Neutrophil (primary cell): ENCODE measurements at regions not wholly inside any gene's neighbourhood (a gene's known extent, or its start where the extent isn't known, plus 50 kb on each side); places are given as distances from the start of the nearest gene placed in this dataset.

Experiments
- H3K27ac ChIP-seq: fragments of 200-600 bp; sonication (generic); 2 replicates; pipeline ENCODE4 v1.5.1; 2016; ENCODE audit warnings: mild to moderate bottlenecking, moderate library complexity
- H3K27me3 ChIP-seq: fragments of 200-600 bp; sonication (generic); 2 replicates; pipeline ENCODE4 v1.6.0; 2016; ENCODE audit warnings: mild to moderate bottlenecking
- H3K36me3 ChIP-seq: fragments of 200-600 bp; sonication (generic); 2 replicates; pipeline ENCODE4 v1.5.1; 2017
- H3K4me1 ChIP-seq, 2 experiments: fragments of 200-600 bp in 1 of 2; sonication (generic) in 1 of 2; 1 replicate in 1 of 2; 2 replicates in 1 of 2; pipeline versions ENCODE4 v1.5.1 to v1.6.1; 2013 to 2016; ENCODE audit warnings: low read depth in 1 of 2, low read length in 1 of 2, mild to moderate bottlenecking in 1 of 2, moderate library complexity in 1 of 2; ENCODE audit not compliant: control insufficient read depth in 1 of 2, insufficient read depth in 1 of 2
- H3K4me3 ChIP-seq, 2 experiments: fragments of 200-600 bp in 1 of 2; sonication (generic) in 1 of 2; 1 replicate in 1 of 2; 2 replicates in 1 of 2; pipeline ENCODE4 v1.5.1; 2013 to 2016; ENCODE audit warnings: low read depth in 1 of 2, low read length in 1 of 2, mild to moderate bottlenecking in 1 of 2, moderate library complexity in 1 of 2
- H3K9me3 ChIP-seq: fragments of 200-600 bp; sonication (generic); 2 replicates; pipeline ENCODE4 v1.5.1; 2016
- TF ChIP-seq, protein P1 (sequence below): fragments of 200-600 bp; sonication (generic); IDR thresholded peaks from 2 replicates; pipeline ENCODE4 v1.5.1; 2016; ENCODE audit warnings: antibody characterized with exemption

DNA sequence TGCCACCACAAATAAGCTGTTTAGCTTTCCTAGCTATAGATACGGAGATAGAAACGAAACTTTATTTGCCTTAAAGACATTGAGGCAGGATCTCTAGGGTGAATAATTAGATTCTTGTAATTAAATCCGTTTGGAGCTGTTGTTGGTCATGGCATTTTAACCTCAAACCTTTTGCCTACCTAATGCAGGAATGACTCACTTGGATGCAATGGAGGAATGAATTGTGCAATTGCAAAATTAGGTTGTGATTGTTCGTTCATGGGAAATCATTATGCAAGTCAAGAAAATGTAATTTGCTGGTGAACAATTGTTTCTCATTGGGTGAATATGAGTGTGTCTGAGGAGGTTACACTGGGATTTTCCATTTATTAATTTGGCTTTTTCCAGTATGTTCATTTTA lies 703.5 kb downstream of the GATA3 start:
- H3K27ac ChIP-seq = no peak overlapping the region

DNA sequence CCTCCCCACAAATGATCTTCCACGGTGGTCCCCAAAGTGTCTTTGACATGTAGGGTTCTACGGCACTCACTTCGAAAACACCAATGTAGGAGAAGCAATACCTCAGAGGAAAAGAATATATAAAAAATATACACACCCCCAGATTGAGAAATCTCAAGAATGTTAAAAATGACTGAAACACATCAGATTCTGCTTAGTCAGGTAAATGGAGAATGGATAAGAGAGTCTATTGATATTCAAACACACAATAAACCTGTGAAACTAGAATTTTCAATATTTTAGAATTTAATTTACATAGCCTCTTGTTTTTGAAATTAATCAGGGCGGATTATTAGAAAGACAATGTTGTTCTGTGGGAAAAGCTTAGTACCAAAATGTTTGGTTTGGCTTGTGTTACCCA lies 712.4 kb downstream of the GATA3 start:
- Histone ChIP-seq H3K9me3 (no peaks in the 10 kb centered on the region), H3K27ac (no peak overlapping the region), H3K4me3 (no peak overlapping the region)

More for the DNA sequence above, 703.5 kb downstream of the GATA3 start:
- H3K9me3 ChIP-seq = no peaks in the 10 kb centered on the region
- H3K4me1 ChIP-seq = no peaks in the 10 kb centered on the region
- H3K4me3 ChIP-seq = no peak overlapping the region
- TF ChIP-seq, protein P1, sequence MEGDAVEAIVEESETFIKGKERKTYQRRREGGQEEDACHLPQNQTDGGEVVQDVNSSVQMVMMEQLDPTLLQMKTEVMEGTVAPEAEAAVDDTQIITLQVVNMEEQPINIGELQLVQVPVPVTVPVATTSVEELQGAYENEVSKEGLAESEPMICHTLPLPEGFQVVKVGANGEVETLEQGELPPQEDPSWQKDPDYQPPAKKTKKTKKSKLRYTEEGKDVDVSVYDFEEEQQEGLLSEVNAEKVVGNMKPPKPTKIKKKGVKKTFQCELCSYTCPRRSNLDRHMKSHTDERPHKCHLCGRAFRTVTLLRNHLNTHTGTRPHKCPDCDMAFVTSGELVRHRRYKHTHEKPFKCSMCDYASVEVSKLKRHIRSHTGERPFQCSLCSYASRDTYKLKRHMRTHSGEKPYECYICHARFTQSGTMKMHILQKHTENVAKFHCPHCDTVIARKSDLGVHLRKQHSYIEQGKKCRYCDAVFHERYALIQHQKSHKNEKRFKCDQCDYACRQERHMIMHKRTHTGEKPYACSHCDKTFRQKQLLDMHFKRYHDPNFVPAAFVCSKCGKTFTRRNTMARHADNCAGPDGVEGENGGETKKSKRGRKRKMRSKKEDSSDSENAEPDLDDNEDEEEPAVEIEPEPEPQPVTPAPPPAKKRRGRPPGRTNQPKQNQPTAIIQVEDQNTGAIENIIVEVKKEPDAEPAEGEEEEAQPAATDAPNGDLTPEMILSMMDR = no peak
- no peaks in the 10 kb centered on the region for H3K36me3 ChIP-seq
- no peaks in the 10 kb centered on the region for H3K27me3 ChIP-seq

DNA sequence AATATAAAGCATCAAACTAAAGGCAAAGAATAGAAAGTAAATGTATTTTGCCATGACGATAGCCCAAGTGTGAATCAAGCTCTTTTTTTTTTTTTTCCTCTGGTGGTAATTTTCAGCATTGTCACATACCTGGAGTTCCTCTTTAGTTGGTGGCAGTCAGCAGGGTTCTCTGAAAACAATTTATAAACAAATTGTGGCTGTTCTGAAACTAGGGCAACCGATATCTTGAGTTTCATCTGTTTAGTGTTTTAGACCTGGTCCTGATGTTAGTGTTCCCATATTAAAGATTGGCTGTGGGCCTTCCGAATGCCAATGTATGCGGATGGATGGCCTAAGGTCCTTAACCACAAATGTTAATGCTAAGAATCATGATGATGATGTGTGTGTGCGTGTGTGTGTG lies 713.1 kb downstream of the GATA3 start:
- Histone ChIP-seq H3K9me3 (no peaks in the 10 kb centered on the region), H3K27ac (no peak overlapping the region), H3K4me3 (no peak overlapping the region), H3K4me1 (no peaks in the 10 kb centered on the region), H3K27me3 (no peaks in the 10 kb centered on the region), H3K36me3 (no peaks in the 10 kb centered on the region)
- TF ChIP-seq, protein P1 = no peak

More for the DNA sequence above, 712.4 kb downstream of the GATA3 start:
- Histone ChIP-seq H3K36me3 (no peaks in the 10 kb centered on the region), H3K27me3 (no peaks in the 10 kb centered on the region), H3K4me1 (no peaks in the 10 kb centered on the region)
- TF ChIP-seq, protein P1 = no peak

GRCh38 chr10:8768341-8768740 lies 713.9 kb downstream of the GATA3 start:
- Histone ChIP-seq H3K4me1 (no peaks in the 10 kb centered on the region), H3K9me3 (no peaks in the 10 kb centered on the region), H3K36me3 (no peaks in the 10 kb centered on the region), H3K4me3 (no peak overlapping the region), H3K27me3 (no peaks in the 10 kb centered on the region), H3K27ac (no peak overlapping the region)
- TF ChIP-seq, protein P1 = no peak

- H3K27ac ChIP-seq = no peak overlapping the region
- no peak overlapping the region for H3K4me3 ChIP-seq
- H3K27me3 ChIP-seq = no peaks in the 10 kb centered on the region
- no peaks in the 10 kb centered on the region for H3K4me1 ChIP-seq
- no peaks in the 10 kb centered on the region for H3K9me3 ChIP-seq
- H3K36me3 ChIP-seq = no peaks in the 10 kb centered on the region
- TF ChIP-seq, protein P1 = no peak
Measured at GRCh38 chr10:8768852-8769251, 714.4 kb downstream of the GATA3 start.
